ENCODE measurements at regions not wholly inside any gene's neighbourhood (a gene's known extent, or its start where the extent isn't known, plus 50 kb on each side); places are given as distances from the start of the nearest gene placed in this dataset.
A peak's percentile ranks its signal among the peaks of the same experiment; 100 is the strongest.
"Not testable (repeated sequence)": the region's sequence is repeated elsewhere in the genome, so short reads cannot be mapped to it uniquely, and the experiment has no call there.

DNA sequence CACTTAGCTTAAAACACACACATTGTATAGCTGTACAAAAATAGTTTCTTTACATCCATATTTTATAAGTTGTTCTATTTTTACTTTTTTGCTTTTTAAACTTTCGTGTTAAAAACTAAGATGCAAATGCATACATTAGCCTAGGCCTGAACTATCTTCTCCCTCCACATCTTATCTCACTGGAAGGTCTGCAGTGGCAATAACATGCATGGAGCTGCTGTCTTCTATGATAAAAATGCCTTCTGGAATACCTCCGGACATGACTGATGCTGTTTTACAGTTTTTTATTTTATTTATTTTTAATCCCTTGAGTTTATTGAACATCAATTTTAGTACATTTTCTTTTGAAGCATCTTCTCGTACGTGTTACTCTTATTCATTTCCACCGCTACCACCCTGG lies 112.3 kb upstream of the TSPAN8 start:
- Histone ChIP-seq H3K9me3 (no peaks in the 10 kb centered on the region), H3K36me3 (no peaks in the 10 kb centered on the region), H3K4me1 (no peaks in the 10 kb centered on the region), H3K27ac (no peak overlapping the region), H3K27me3 (no peaks in the 10 kb centered on the region), H3K4me3 (no peak overlapping the region)
- 90 to 95% (median 91%) methylated on average over 5 of the region's 5 CpGs for WGBS, 5 donors
- no peak for DNase-seq
- intact Hi-C loops (cut with DNase I; ENCODE audit: low total_unique reads) = no loop called here
- no peak for TF ChIP-seq POLR2A (IDR thresholded peaks at IDR 0.05)
- TF ChIP-seq EP300 (IDR thresholded peaks at IDR 0.05) = no peak
- no peak for TF ChIP-seq CTCF (IDR thresholded peaks at IDR 0.05)
- TF ChIP-seq POLR2AphosphoS5 (IDR thresholded peaks at IDR 0.05) = no peak

- no peak overlapping the region for H3K27ac ChIP-seq
- no peak overlapping the region for H3K4me3 ChIP-seq
- H3K4me1 ChIP-seq = no peaks in the 10 kb centered on the region
- H3K27me3 ChIP-seq = no peaks in the 10 kb centered on the region
- intact Hi-C loops (cut with DNase I; ENCODE audit: low total_unique reads) = no loop called here
- TF ChIP-seq POLR2A (IDR thresholded peaks at IDR 0.05) (no peak), POLR2AphosphoS5 (IDR thresholded peaks at IDR 0.05) (no peak), CTCF (IDR thresholded peaks at IDR 0.05) (no peak), EP300 (IDR thresholded peaks at IDR 0.05) (no peak)
- WGBS, 5 donors = 32 to 59% (median 53%) methylated on average over 2 of the region's 2 CpGs
- H3K36me3 ChIP-seq = no peaks in the 10 kb centered on the region
- DNase-seq = no peak
- no peaks in the 10 kb centered on the region for H3K9me3 ChIP-seq
These were observed 111.4 kb upstream of the TSPAN8 start for GRCh38 chr12:71269281-71269598.

DNA sequence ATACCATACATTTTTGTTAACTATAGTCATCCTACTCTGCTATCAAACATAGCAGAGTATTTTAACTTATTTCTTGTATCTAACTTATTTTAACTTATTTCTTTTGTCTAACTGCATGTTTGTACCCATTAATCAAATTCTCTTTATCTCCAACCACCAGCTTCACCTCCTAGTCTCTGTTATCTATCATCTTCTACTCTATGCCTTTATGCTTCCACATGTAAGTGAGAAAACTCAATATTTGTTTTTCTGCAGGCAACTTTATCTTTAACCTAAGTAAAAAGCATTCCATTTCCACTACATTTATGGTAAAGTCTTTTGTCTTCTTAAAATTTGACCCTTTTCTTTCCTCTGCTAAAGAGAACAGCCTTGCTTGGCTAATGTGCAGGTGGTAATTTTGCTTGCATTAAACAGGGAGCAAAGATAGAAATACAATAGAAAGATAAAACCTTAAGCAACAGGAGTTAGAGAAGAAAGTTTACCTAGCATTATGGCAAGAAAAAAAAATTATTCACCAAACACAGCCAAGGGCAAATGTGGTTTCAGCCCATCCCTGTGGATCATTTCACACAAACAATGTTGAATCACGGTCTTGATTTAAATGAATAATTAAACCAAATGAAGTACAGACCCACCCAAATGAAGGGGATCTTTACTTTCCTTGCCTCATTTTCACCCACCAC lies 110.9 kb upstream of the TSPAN8 start:
- Histone ChIP-seq H3K4me3 (no peak overlapping the region), H3K4me1 (no peaks in the 10 kb centered on the region), H3K27ac (no peak overlapping the region), H3K36me3 (no peaks in the 10 kb centered on the region), H3K27me3 (no peaks in the 10 kb centered on the region), H3K9me3 (no peaks in the 10 kb centered on the region)
- 37 to 53% (median 50%) methylated on average over 1 of the region's 1 CpG for WGBS, 5 donors
- intact Hi-C loops (cut with DNase I; ENCODE audit: low total_unique reads) = no loop called here
- peak in 1 of 2 donors; percentile 5 for DNase-seq
- TF ChIP-seq POLR2A (IDR thresholded peaks at IDR 0.05) = no peak
- no peak for TF ChIP-seq CTCF (IDR thresholded peaks at IDR 0.05)
- no peak for TF ChIP-seq EP300 (IDR thresholded peaks at IDR 0.05)
- no peak for TF ChIP-seq POLR2AphosphoS5 (IDR thresholded peaks at IDR 0.05)

- no peaks in the 10 kb centered on the region for H3K4me1 ChIP-seq
- no peak overlapping the region for H3K4me3 ChIP-seq
- intact Hi-C loops (cut with DNase I; ENCODE audit: low total_unique reads) = no loop called here
- H3K27me3 ChIP-seq = no peaks in the 10 kb centered on the region
- H3K9me3 ChIP-seq = no peaks in the 10 kb centered on the region
- no peak overlapping the region for H3K27ac ChIP-seq
- DNase-seq = no peak
- H3K36me3 ChIP-seq = no peaks in the 10 kb centered on the region
- WGBS, 5 donors = 63 to 79% (median 65%) methylated on average over 4 of the region's 4 CpGs
- TF ChIP-seq CTCF (IDR thresholded peaks at IDR 0.05) = no peak
- no peak for TF ChIP-seq EP300 (IDR thresholded peaks at IDR 0.05)
- TF ChIP-seq POLR2AphosphoS5 (IDR thresholded peaks at IDR 0.05) = no peak
- TF ChIP-seq POLR2A (IDR thresholded peaks at IDR 0.05) = no peak
These were observed 108.8 kb upstream of the TSPAN8 start for GRCh38 chr12:71266606-71267005.

GRCh38 chr12:71265731-71266130 lies 107.9 kb upstream of the TSPAN8 start:
- H3K9me3 ChIP-seq; H3K27me3 ChIP-seq; H3K4me3 ChIP-seq; H3K27ac ChIP-seq; intact Hi-C loops (cut with DNase I; ENCODE audit: low total_unique reads); H3K4me1 ChIP-seq; H3K36me3 ChIP-seq; DNase-seq: not testable (repeated sequence)
- 80 to 100% (median 94%) methylated on average over 1 to 2 of the region's 3 CpGs; no CpG with 5 or more reads in 1 of the 5 donors for WGBS, 5 donors
